Right lobe of liver (tissue), 6 donors: ENCODE measurements at regions not wholly inside any gene's neighbourhood (a gene's known extent, or its start where the extent isn't known, plus 50 kb on each side); places are given as distances from the start of the nearest gene placed in this dataset.
A peak's percentile ranks its signal among the peaks of the same experiment; 100 is the strongest.

Experiments
- ATAC-seq, 4 donors: fragments of 200-7000 bp; cut with Tn5 transposase; one replicate each; pipeline ENCODE4 v1.9.1; 2020; ENCODE audit warnings: mild to moderate bottlenecking in 4 of 4, moderate library complexity in 4 of 4
- DNase-seq, 3 donors: peaks; one replicate each; pipeline ENCODE4 v3.0.0-alpha.2; 2020
- H3K27ac ChIP-seq, 3 donors: fragments of 200-600 bp; one replicate each; pipeline ENCODE4 v1.8.0; 2022
- H3K27me3 ChIP-seq, 2 donors: fragments of 200-600 bp; one replicate each; pipeline ENCODE4 v1.8.0; 2022
- H3K36me3 ChIP-seq, 4 donors: fragments of 200-600 bp; sonication (generic) in 1 of 4; one replicate each; pipeline versions ENCODE4 v1.5.1 to v1.8.0; 2017 to 2022; ENCODE audit warnings: control low read depth in 1 of 4
- H3K4me1 ChIP-seq, 4 donors: fragments of 200-600 bp; sonication (generic) in 1 of 4; one replicate each; pipeline versions ENCODE4 v1.5.1 to v1.8.0; 2017 to 2022; ENCODE audit warnings: control low read depth in 1 of 4
- H3K4me3 ChIP-seq, 3 donors: fragments of 200-600 bp; one replicate each; pipeline ENCODE4 v1.8.0; 2022
- H3K9me3 ChIP-seq, 4 donors: fragments of 200-600 bp; sonication (generic) in 1 of 4; one replicate each; pipeline versions ENCODE4 v1.5.1 to v1.8.0; 2017 to 2022; ENCODE audit warnings: control low read depth in 1 of 4
- CTCF ChIP-seq, 4 donors: fragments of 200-600 bp in 3 of 4; fragments of 450-650 bp in 1 of 4; IDR thresholded peaks; one replicate each; pipeline versions ENCODE4 v1.5.1 to v1.8.0; 2016 to 2022; ENCODE audit warnings: antibody characterized with exemption in 4 of 4, mild to moderate bottlenecking in 2 of 4
- POLR2A ChIP-seq: fragments of 450-650 bp; IDR thresholded peaks from one replicate; pipeline ENCODE4 v1.6.1; 2017; ENCODE audit warnings: antibody characterized with exemption, mild to moderate bottlenecking
- WGBS: methylation state at CpG from one replicate; pipeline ENCODE4 v1.1.6; 2018; ENCODE audit warnings: low coverage, low lambda C conversion rate; ENCODE audit not compliant: insufficient coverage; ENCODE audit errors: missing lambda C conversion rate; 5-methylcytosine and 5-hydroxymethylcytosine counted together
- intact Hi-C, 2 donors: fragments of 100-400 bp; cut with DNase I; formaldehyde crosslinking; loops; one replicate each; pipeline versions ENCODE4 v1.11.2 to v1.14.1; 2022
- donor health status: DM: no; HTN: yes; CAD: no.
- donor health status: DM: no; HTN: no; CAD: no.
- donor health status: DM: no; HTN: no; CAD: no.
- donor health status: DM: no; HTN: yes; CAD: no.
- donor health status: DM: no; HTN: yes; CAD: no.

DNA sequence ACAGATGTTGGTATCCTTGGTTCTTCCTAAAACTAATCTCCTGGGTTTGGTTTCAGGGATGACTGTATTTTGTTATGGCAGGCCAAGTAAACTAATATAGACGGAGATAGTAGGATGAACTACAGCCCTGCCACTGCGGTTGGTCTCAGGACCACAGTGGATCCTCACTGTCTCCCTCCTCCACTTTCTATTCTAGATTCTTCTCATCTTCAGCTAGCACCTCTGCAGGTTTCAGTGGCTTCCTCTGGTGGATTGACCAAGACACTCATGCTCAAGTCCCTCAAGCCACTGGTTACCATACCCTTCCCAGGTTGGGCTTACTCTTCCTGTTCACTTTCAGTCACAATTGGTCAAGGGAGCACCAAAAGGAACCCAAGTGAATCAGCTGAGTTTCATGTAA, 71.1 kb upstream of the CLDN18 start:
- Histone ChIP-seq H3K27me3 (no peaks in the 10 kb centered on the region), H3K9me3 (no peaks in the 10 kb centered on the region), H3K36me3 (no peaks in the 10 kb centered on the region), H3K4me3 (no peak overlapping the region), H3K4me1 (no peaks in the 10 kb centered on the region), H3K27ac (no peak overlapping the region)
- ATAC-seq (no peak), DNase-seq (no peak)
- intact Hi-C loops, result no loop called here
- TF ChIP-seq POLR2A, result no peak
- TF ChIP-seq CTCF (IDR thresholded peaks at IDR 0.05), result no peak
- WGBS, result 80% methylated on average over 2 of the region's 2 CpGs

DNA sequence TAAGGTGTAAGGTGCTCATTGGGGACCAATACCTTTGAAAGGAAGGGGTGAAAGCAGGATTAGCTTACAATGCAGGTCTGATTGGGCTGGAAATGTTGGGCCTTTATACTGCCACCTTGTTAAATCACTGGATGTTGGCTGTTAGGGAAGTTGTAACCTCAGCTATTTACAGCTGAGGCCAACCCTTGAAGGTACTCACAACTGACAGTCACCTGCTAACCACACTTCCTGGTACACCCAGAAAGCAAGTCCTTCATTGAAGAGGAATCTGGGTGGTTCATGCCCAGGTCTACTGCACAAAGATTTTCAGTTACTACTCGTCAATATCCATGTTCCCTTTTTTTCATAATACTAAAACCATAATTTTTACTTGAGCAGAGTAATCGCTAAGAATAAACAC, 65.4 kb upstream of the CLDN18 start:
- no peak for ATAC-seq
- Histone ChIP-seq H3K9me3 (no peaks in the 10 kb centered on the region), H3K4me1 (no peaks in the 10 kb centered on the region), H3K27ac (no peak overlapping the region), H3K36me3 (no peaks in the 10 kb centered on the region), H3K4me3 (no peak overlapping the region), H3K27me3 (no peaks in the 10 kb centered on the region)
- no peak for TF ChIP-seq POLR2A
- no peak for TF ChIP-seq CTCF (IDR thresholded peaks at IDR 0.05)
- DNase-seq, result no peak
- intact Hi-C loops, result loop anchor here in 1 of 2 donors (10.0 kb wide), 1 partner anchor 230 kb away; no protein-coding TSS in a partner anchor
- WGBS, result 64% methylated on average over 2 of the region's 2 CpGs

DNA sequence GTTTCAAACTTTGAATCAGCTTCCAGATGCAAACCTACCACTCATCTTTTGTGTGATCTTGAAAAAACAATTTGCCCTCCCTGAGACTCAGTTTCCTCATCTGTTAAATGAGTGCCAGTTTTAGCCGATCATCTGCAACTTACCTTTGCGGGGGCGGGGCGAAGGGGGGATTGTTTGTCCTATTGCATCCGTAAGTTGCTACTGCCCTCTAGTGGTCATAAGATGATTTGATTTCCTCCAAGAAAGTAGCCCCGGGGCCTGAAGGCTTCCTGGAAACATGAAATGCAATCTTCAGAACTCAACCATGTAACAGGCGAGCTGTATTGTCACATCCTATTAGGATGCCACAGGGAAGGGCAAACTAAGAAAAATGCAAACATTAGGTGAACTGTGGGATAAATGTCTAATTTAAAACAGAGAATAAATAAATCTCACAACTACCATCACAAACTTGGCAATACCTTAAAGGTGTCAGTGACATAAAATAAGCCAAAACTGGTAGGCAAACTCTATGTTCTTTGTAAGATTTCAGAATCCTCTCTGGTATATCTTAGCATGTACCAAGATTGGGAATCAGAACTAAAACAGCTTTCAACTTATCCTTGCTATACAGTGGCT, 63.5 kb upstream of the CLDN18 start:
- no peaks in the 10 kb centered on the region for H3K36me3 ChIP-seq
- no peak overlapping the region for H3K4me3 ChIP-seq
- H3K27ac ChIP-seq, result no peak overlapping the region
- H3K27me3 ChIP-seq, result no peaks in the 10 kb centered on the region
- no peaks in the 10 kb centered on the region for H3K4me1 ChIP-seq
- 3% methylated on average over 7 of the region's 7 CpGs for WGBS
- intact Hi-C loops, result loop anchor here in 1 of 2 donors (10.0 kb wide), 1 partner anchor 232 kb away; no protein-coding TSS in a partner anchor
- DNase-seq, result peak in 2 of 3 donors; percentile 31 to 45
- peak; percentile 59 to 72 (median 62) for ATAC-seq
- TF ChIP-seq CTCF (IDR thresholded peaks at IDR 0.05) (peak; percentile 50 to 68 (median 68)), POLR2A (no peak)
- H3K9me3 ChIP-seq, result no peaks in the 10 kb centered on the region

DNA sequence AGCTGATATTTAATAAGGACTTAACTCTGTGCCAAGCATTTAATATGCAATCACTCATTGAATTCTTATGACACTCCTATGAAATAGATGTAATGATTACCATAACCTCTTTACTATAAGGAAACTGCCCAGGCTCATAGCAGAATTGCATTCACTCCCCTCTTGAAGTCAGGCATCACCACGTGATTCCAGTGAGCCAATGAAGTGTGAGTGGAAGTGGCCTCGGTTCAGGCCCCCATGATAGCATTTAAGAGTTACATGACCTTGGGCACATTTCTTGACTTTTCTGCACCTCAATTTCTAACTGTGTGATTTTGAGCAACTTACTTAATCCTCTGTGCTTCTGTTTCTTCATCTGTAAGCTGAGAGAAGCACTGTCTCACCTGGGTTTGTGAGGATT, 62.8 kb upstream of the CLDN18 start:
- no peaks in the 10 kb centered on the region for H3K4me1 ChIP-seq
- intact Hi-C loops, result loop anchor here in 1 of 2 donors (10.0 kb wide), 1 partner anchor 232 kb away; no protein-coding TSS in a partner anchor
- H3K27me3 ChIP-seq, result no peaks in the 10 kb centered on the region
- no peak overlapping the region for H3K27ac ChIP-seq
- no peaks in the 10 kb centered on the region for H3K9me3 ChIP-seq
- WGBS, result 44% methylated on average over 2 of the region's 2 CpGs
- ATAC-seq, result no peak
- no peak overlapping the region for H3K4me3 ChIP-seq
- no peaks in the 10 kb centered on the region for H3K36me3 ChIP-seq
- no peak for DNase-seq
- no peak for TF ChIP-seq POLR2A
- TF ChIP-seq CTCF (IDR thresholded peaks at IDR 0.05), result no peak
